ENCODE measurements at regions not wholly inside any gene's neighbourhood (a gene's known extent, or its start where the extent isn't known, plus 50 kb on each side); places are given as distances from the start of the nearest gene placed in this dataset.

DNA sequence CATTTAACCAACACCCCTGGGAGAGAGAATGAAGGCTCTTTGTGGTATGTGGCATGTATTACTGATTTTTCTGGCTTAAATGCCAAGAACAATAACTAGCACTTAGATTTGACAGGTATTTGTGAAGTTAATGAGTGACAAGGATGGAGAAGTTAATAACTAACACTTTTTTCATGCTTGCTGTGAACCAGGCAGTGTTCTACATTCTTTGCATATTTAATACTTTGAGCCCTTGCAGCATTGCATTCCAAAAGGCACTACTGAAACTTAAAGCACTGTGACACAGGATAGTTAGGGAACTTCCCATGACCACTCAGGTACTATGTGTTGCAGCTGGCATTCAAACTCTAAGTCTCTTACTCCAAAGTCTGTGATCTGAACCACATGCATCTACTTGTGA lies 650.6 kb downstream of the ZPLD1 start:
- Histone ChIP-seq H3K36me3 (ENCODE audit: insufficient read depth, insufficient read length, low read length) (no peaks in the 10 kb centered on the region), H3K4me1 (ENCODE audit: insufficient read depth, insufficient read length) (no peaks in the 10 kb centered on the region), H3K9me3 (ENCODE audit: insufficient read depth, low read length) (no peaks in the 10 kb centered on the region), H3K9ac (ENCODE audit: insufficient read length, low read depth) (no peak overlapping the region), H3K4me3 (ENCODE audit: insufficient read length, low read depth) (no peak overlapping the region), H3K27me3 (ENCODE audit: insufficient read depth, insufficient read length) (no peaks in the 10 kb centered on the region)
- TF ChIP-seq YY1 (IDR thresholded peaks at IDR 0.05; ENCODE audit: insufficient read depth, insufficient read length) (no peak), ZNF274 (IDR thresholded peaks at IDR 0.05; ENCODE audit: low read depth, low read length) (no peak), SUZ12 (IDR thresholded peaks at IDR 0.05; ENCODE audit: extremely low read depth, insufficient read depth, insufficient read length) (no peak)
- DNase-seq (ENCODE audit: low read depth, low spot score): no peak

DNA sequence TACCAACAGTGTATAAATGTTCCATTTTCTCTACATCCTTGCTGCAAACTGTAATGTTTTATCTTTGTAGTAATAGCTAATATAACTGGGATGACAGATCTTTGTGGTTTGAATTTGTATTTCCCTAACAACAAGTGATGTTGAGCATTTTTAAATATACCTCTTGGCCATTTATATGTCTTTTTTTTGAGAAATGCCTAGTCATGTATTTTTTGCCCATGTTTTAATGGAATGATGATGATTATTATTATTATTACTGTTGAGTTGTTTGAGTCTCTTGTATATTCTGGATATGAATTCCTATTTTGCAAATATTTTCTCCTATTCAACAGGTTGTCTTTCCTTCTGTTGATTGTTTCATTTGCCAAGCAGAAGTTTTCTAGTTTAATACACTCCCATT lies 654.9 kb downstream of the ZPLD1 start:
- no peaks in the 10 kb centered on the region for H3K36me3 ChIP-seq (ENCODE audit: insufficient read depth, insufficient read length, low read length)
- H3K4me1 ChIP-seq (ENCODE audit: insufficient read depth, insufficient read length): no peaks in the 10 kb centered on the region
- H3K9ac ChIP-seq (ENCODE audit: insufficient read length, low read depth): no peak overlapping the region
- H3K9me3 ChIP-seq (ENCODE audit: insufficient read depth, low read length): no peaks in the 10 kb centered on the region
- no peak for TF ChIP-seq SUZ12 (IDR thresholded peaks at IDR 0.05; ENCODE audit: extremely low read depth, insufficient read depth, insufficient read length)
- no peak for TF ChIP-seq YY1 (IDR thresholded peaks at IDR 0.05; ENCODE audit: insufficient read depth, insufficient read length)
- no peak for TF ChIP-seq ZNF274 (IDR thresholded peaks at IDR 0.05; ENCODE audit: low read depth, low read length)
- no peaks in the 10 kb centered on the region for H3K27me3 ChIP-seq (ENCODE audit: insufficient read depth, insufficient read length)
- no peak overlapping the region for H3K4me3 ChIP-seq (ENCODE audit: insufficient read length, low read depth)
- no peak for DNase-seq (ENCODE audit: low read depth, low spot score)

DNA sequence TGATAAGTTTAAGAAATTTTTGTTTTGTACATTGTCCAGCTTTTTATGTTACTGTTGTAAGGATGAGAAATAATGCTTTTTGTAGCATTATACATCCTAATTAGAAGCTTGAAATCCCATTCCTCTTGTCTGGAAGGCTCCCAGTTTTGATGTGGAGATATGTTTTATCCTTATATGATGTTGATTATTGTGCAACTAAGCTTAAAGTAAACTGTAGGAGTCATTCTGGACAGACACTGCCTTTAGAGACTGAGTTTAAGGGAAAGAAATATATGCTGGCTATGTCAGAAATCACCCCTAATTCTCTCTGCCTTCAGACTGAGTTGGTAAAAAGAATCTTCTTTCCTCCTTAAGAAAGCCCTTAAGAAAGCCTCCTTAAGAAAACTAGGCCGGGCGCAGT lies 670.4 kb downstream of the ZPLD1 start:
- TF ChIP-seq YY1 (IDR thresholded peaks at IDR 0.05; ENCODE audit: insufficient read depth, insufficient read length) (no peak), SUZ12 (IDR thresholded peaks at IDR 0.05; ENCODE audit: extremely low read depth, insufficient read depth, insufficient read length) (no peak), ZNF274 (IDR thresholded peaks at IDR 0.05; ENCODE audit: low read depth, low read length) (no peak)
- no peak for DNase-seq (ENCODE audit: low read depth, low spot score)

DNA sequence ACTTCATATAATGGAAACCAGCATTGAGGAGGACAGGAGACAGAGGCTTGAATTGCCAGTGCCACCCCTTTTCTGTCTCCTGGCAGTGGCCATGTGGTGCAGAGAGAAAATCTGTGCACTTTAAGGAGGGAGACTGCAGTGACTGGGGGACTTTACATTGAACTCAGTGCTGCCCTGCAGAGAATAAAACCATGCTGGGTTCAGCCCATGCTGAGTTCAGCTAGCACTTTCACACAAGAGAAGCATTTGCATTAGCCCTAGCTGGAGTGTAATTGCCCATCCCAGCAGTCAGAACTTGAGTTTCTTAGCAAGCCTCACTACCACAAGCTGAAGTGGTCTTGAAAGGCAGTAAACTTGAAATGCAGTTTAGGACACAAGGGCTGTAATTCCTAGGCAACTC lies 677.5 kb downstream of the ZPLD1 start:
- peak; percentile 36 for DNase-seq (ENCODE audit: low read depth, low spot score)
- Histone ChIP-seq H3K27me3 (ENCODE audit: insufficient read depth, insufficient read length) (no peaks in the 10 kb centered on the region), H3K4me1 (ENCODE audit: insufficient read depth, insufficient read length) (no peaks in the 10 kb centered on the region), H3K9me3 (ENCODE audit: insufficient read depth, low read length) (no peaks in the 10 kb centered on the region), H3K36me3 (ENCODE audit: insufficient read depth, insufficient read length, low read length) (no peaks in the 10 kb centered on the region), H3K9ac (ENCODE audit: insufficient read length, low read depth) (no peak overlapping the region), H3K4me3 (ENCODE audit: insufficient read length, low read depth) (no peak overlapping the region)
- TF ChIP-seq ZNF274 (IDR thresholded peaks at IDR 0.05; ENCODE audit: low read depth, low read length) (no peak), YY1 (IDR thresholded peaks at IDR 0.05; ENCODE audit: insufficient read depth, insufficient read length) (no peak), SUZ12 (IDR thresholded peaks at IDR 0.05; ENCODE audit: extremely low read depth, insufficient read depth, insufficient read length) (no peak)

More for the DNA sequence above, 670.4 kb downstream of the ZPLD1 start:
- H3K4me1 ChIP-seq (ENCODE audit: insufficient read depth, insufficient read length): no peaks in the 10 kb centered on the region
- H3K27me3 ChIP-seq (ENCODE audit: insufficient read depth, insufficient read length): no peaks in the 10 kb centered on the region
- H3K36me3 ChIP-seq (ENCODE audit: insufficient read depth, insufficient read length, low read length): no peaks in the 10 kb centered on the region
- H3K4me3 ChIP-seq (ENCODE audit: insufficient read length, low read depth): no peak overlapping the region
- H3K9ac ChIP-seq (ENCODE audit: insufficient read length, low read depth): no peak overlapping the region
- no peaks in the 10 kb centered on the region for H3K9me3 ChIP-seq (ENCODE audit: insufficient read depth, low read length)

DNA sequence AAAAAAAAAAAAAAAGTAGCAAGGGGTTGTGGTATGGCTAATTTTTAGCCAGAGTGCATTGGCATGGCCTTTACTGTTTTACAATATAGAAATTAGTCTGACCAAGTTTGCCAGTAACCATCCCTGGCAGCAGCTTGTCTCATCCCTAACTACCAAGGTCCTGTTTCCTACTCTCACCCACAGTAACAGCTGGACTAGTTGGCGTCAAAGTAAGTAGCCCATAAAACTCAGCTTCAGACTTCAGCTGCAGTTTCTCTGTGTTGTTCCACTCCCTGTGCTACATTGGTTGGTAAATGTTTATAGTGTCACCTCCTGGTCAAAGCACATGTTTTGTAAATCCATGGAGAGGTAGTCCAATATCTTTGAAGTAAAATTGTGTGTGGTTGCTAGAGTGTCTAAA lies 691.3 kb downstream of the ZPLD1 start:
- TF ChIP-seq ZNF274 (IDR thresholded peaks at IDR 0.05; ENCODE audit: low read depth, low read length): no peak
- no peak for TF ChIP-seq YY1 (IDR thresholded peaks at IDR 0.05; ENCODE audit: insufficient read depth, insufficient read length)
- no peak for TF ChIP-seq SUZ12 (IDR thresholded peaks at IDR 0.05; ENCODE audit: extremely low read depth, insufficient read depth, insufficient read length)
- no peaks in the 10 kb centered on the region for H3K4me1 ChIP-seq (ENCODE audit: insufficient read depth, insufficient read length)
- DNase-seq (ENCODE audit: low read depth, low spot score): no peak
- no peaks in the 10 kb centered on the region for H3K27me3 ChIP-seq (ENCODE audit: insufficient read depth, insufficient read length)
- no peaks in the 10 kb centered on the region for H3K9me3 ChIP-seq (ENCODE audit: insufficient read depth, low read length)
- H3K4me3 ChIP-seq (ENCODE audit: insufficient read length, low read depth): no peak overlapping the region
- H3K9ac ChIP-seq (ENCODE audit: insufficient read length, low read depth): no peak overlapping the region
- H3K36me3 ChIP-seq (ENCODE audit: insufficient read depth, insufficient read length, low read length): no peaks in the 10 kb centered on the region

DNA sequence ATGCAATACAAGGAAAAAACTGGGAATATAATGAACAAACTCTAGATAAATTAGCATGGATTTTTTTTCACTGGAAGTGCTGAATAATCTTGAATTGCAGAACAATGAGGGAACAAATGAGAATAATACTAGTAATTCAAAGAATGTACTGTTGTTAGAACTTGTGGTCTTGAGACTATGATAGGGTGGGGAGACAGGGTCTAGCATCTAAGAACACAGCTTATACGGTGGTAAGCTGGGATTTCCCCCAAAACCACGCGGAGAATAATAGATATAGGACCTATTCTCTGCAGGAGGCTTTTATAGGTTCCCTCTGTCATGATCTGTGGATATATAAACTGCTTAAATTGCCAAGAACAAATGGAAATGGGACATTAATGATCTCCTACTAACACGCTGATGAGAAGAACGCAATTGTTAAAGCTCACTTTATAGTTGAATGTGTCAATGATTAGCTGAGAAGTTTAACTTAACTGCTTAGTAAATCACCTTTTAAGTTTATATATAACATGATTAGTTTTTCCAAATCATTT lies 692.3 kb downstream of the ZPLD1 start:
- H3K4me3 ChIP-seq (ENCODE audit: insufficient read length, low read depth): no peak overlapping the region
- TF ChIP-seq SUZ12 (IDR thresholded peaks at IDR 0.05; ENCODE audit: extremely low read depth, insufficient read depth, insufficient read length) (no peak), ZNF274 (IDR thresholded peaks at IDR 0.05; ENCODE audit: low read depth, low read length) (no peak), YY1 (IDR thresholded peaks at IDR 0.05; ENCODE audit: insufficient read depth, insufficient read length) (no peak)
- no peaks in the 10 kb centered on the region for H3K9me3 ChIP-seq (ENCODE audit: insufficient read depth, low read length)
- H3K4me1 ChIP-seq (ENCODE audit: insufficient read depth, insufficient read length): no peaks in the 10 kb centered on the region
- no peak for DNase-seq (ENCODE audit: low read depth, low spot score)
- no peaks in the 10 kb centered on the region for H3K27me3 ChIP-seq (ENCODE audit: insufficient read depth, insufficient read length)
- H3K36me3 ChIP-seq (ENCODE audit: insufficient read depth, insufficient read length, low read length): no peaks in the 10 kb centered on the region
- H3K9ac ChIP-seq (ENCODE audit: insufficient read length, low read depth): no peak overlapping the region

DNA sequence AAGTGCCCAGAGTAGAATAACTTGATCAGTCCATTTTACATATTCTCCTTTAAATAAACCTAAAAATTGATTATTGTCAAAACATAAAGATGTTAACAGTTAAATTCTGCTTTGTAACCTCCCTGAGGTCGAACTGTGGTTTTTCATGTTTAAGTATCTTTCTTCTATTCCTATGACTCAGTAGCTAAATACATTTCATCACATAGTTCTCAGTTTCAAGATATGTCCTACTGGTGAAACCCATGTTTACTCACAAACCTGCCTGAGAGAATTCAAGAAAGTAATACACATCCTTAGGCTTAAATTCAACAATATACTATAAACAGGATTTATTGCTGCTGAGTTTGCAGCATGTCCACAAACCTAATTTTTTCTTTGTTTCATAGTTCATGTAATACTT lies 692.9 kb downstream of the ZPLD1 start:
- H3K4me3 ChIP-seq (ENCODE audit: insufficient read length, low read depth): no peak overlapping the region
- H3K4me1 ChIP-seq (ENCODE audit: insufficient read depth, insufficient read length): no peaks in the 10 kb centered on the region
- H3K9me3 ChIP-seq (ENCODE audit: insufficient read depth, low read length): no peaks in the 10 kb centered on the region
- no peak overlapping the region for H3K9ac ChIP-seq (ENCODE audit: insufficient read length, low read depth)
- no peak for DNase-seq (ENCODE audit: low read depth, low spot score)
- no peaks in the 10 kb centered on the region for H3K36me3 ChIP-seq (ENCODE audit: insufficient read depth, insufficient read length, low read length)
- TF ChIP-seq YY1 (IDR thresholded peaks at IDR 0.05; ENCODE audit: insufficient read depth, insufficient read length) (no peak), ZNF274 (IDR thresholded peaks at IDR 0.05; ENCODE audit: low read depth, low read length) (no peak), SUZ12 (IDR thresholded peaks at IDR 0.05; ENCODE audit: extremely low read depth, insufficient read depth, insufficient read length) (no peak)
- no peaks in the 10 kb centered on the region for H3K27me3 ChIP-seq (ENCODE audit: insufficient read depth, insufficient read length)
